ENCODE measurements at regions not wholly inside any gene's neighbourhood (a gene's known extent, or its start where the extent isn't known, plus 50 kb on each side); places are given as distances from the start of the nearest gene placed in this dataset.

- no peak for FAIRE-seq
- no peak overlapping the region for H3K4me2 ChIP-seq
- ATAC-seq: no peak; a peak in 1 of 6 replicates
- POLR2A ChIA-PET: no interaction called here
- no peaks in the 10 kb centered on the region for H3K4me1 ChIP-seq
- TF ChIP-seq BCL3 (IDR thresholded peaks at IDR 0.05) (no peak), CHD2 (IDR thresholded peaks at IDR 0.05; ENCODE audit: low read length, partially characterized antibody) (no peak), SMC3 (IDR thresholded peaks at IDR 0.05) (no peak)
- H3K27ac ChIP-seq: no peak overlapping the region
- CTCF ChIA-PET: no interaction called here
- no peaks in the 10 kb centered on the region for H3K9me3 ChIP-seq
- no peak overlapping the region for H3K4me3 ChIP-seq
- 61% methylated on average over 3 of the region's 3 CpGs for WGBS (ENCODE audit: missing lambda C conversion rate)
- DNase-seq (ENCODE audit: low read depth in 1 of 2, low spot score in 1 of 2): no peak
These were observed 429.2 kb upstream of the SGCD start for GRCh38 chr5:155897761-155898160.

GRCh38 chr5:155898284-155898683 lies 428.7 kb upstream of the SGCD start:
- Histone ChIP-seq H3K9me3 (no peaks in the 10 kb centered on the region), H3K4me1 (no peaks in the 10 kb centered on the region), H3K4me3 (no peak overlapping the region), H3K27ac (no peak overlapping the region), H3K4me2 (no peak overlapping the region)
- ChIA-PET CTCF (no interaction called here), POLR2A (no interaction called here)
- ATAC-seq: no peak
- FAIRE-seq: no peak
- no peak for TF ChIP-seq ZFP36 (IDR thresholded peaks at IDR 0.05; ENCODE audit: borderline replicate concordance, partially characterized antibody)
- TF ChIP-seq HEYL (CRISPR knock-in tag; IDR thresholded peaks at IDR 0.05): no peak
- TF ChIP-seq MYC (IDR thresholded peaks at IDR 0.05; ENCODE audit: borderline replicate concordance, low read length): no peak
- no peak for TF ChIP-seq HDAC2 (IDR thresholded peaks at IDR 0.05)
- no peak for TF ChIP-seq CTCF (IDR thresholded peaks at IDR 0.05)
- TF ChIP-seq POLR2A (IDR thresholded peaks at IDR 0.05; ENCODE audit: low read length): no peak
- TF ChIP-seq RARB (CRISPR knock-in tag; IDR thresholded peaks at IDR 0.05): no peak
- no peak for TF ChIP-seq RAD21 (conservative IDR thresholded peaks at IDR 0.05 in 1 of 2, IDR thresholded peaks at IDR 0.05 in 1 of 2)
- no peak for TF ChIP-seq REST (IDR thresholded peaks at IDR 0.05)
- no peak for TF ChIP-seq PHF8 (IDR thresholded peaks at IDR 0.05; ENCODE audit: borderline replicate concordance, low read depth)
- no peak for TF ChIP-seq HOXB13 (CRISPR knock-in tag; IDR thresholded peaks at IDR 0.05; ENCODE audit: low read depth)
- no peak for TF ChIP-seq MAZ (IDR thresholded peaks at IDR 0.05; ENCODE audit: borderline replicate concordance, low read depth, low read length)
- no peak for TF ChIP-seq MAFK (IDR thresholded peaks at IDR 0.05; ENCODE audit: partially characterized antibody)
- TF ChIP-seq CHD4 (IDR thresholded peaks at IDR 0.05; ENCODE audit: borderline replicate concordance): no peak
- TF ChIP-seq CEBPB (IDR thresholded peaks at IDR 0.05): no peak
- TF ChIP-seq CHD2 (IDR thresholded peaks at IDR 0.05; ENCODE audit: low read length, partially characterized antibody): no peak
- no peak for TF ChIP-seq SREBF2 (IDR thresholded peaks at IDR 0.05)
- no peak for TF ChIP-seq FOSB (CRISPR knock-in tag; IDR thresholded peaks at IDR 0.05)
- no peak for TF ChIP-seq FOSL2 (IDR thresholded peaks at IDR 0.05)
- no peak for TF ChIP-seq FOSL2 (CRISPR knock-in tag; IDR thresholded peaks at IDR 0.05)
- no peak for TF ChIP-seq RFX5 (IDR thresholded peaks at IDR 0.05)
- no peak for DNase-seq (ENCODE audit: low read depth in 1 of 2, low spot score in 1 of 2)

Data from A549 (cell line).